ENCODE measurements at regions not wholly inside any gene's neighbourhood (a gene's known extent, or its start where the extent isn't known, plus 50 kb on each side); places are given as distances from the start of the nearest gene placed in this dataset.
A peak's percentile ranks its signal among the peaks of the same experiment; 100 is the strongest.

DNA sequence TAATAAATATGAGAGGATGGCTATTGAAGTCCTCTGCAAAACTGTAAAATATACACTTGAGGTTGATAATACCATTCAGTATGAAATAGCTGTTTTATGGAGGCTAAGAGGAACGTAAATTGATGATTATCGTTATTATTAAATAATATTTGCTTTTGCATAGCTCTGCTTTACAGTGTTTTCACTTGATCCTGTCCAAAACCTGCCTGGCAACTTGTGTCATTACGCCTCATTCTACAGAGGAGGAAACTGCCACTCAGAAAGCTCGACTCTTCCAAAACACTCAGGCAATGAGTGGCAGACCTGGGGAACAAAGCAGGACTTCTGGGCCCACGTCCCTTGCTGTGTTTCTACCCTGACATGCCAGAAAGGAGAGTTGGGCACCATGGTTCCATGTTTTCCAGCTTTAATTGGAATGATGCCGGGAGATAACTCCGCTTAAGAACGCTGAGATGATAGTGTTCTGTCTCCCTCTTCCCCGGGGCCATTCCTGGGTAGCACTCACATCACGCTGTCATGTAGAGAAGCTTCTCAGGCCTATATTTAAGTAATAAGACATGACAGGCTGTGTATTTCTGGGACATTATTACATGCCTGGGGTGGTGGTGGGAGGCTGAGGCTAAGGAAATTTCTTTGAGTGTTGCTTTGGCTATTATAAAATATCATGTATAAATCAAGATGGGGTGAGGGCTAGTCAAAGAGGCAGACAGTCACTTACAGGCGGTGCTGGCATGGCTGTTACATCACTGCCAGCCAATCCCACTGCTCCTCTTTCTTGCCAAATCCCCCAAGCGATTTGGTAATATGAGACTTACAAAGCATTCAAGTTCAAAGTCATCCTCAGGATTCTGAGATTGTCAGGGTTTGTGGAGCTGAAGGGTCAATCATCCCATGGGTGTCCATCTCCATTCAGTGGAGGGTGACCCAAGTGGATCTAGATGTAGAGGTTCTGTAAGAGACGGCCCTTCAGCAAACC lies 501.7 kb downstream of the INSC start:
- DNase-seq (ENCODE audit: low read depth, low spot score): no peak

- no peak for DNase-seq (ENCODE audit: low read depth, low spot score)
Measured at GRCh38 chr11:15617126-15617525, 502.4 kb downstream of the INSC start.

GRCh38 chr11:15618583-15619032 lies 503.9 kb downstream of the INSC start:
- DNase-seq (ENCODE audit: low read depth, low spot score): no peak

DNA sequence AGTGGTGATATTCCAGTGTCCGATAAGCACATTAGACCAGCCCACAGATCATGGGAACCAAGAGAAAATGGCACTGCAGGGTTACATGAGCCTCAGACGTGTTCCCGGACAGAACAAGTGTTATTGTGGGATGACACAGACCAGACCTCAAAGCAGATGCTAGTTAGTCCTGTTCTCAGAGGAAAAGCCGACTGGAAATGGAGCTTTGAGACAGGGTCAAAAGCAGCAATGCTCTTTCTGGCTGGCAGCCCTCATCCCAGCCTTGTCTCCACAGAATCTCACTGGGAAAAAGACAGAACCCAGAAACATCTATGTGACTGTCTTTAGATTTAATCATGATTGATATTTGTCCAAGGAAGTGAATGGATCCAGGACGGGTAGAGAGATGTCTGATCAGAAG lies 506.8 kb downstream of the INSC start:
- DNase-seq (ENCODE audit: low read depth, low spot score): no peak

DNA sequence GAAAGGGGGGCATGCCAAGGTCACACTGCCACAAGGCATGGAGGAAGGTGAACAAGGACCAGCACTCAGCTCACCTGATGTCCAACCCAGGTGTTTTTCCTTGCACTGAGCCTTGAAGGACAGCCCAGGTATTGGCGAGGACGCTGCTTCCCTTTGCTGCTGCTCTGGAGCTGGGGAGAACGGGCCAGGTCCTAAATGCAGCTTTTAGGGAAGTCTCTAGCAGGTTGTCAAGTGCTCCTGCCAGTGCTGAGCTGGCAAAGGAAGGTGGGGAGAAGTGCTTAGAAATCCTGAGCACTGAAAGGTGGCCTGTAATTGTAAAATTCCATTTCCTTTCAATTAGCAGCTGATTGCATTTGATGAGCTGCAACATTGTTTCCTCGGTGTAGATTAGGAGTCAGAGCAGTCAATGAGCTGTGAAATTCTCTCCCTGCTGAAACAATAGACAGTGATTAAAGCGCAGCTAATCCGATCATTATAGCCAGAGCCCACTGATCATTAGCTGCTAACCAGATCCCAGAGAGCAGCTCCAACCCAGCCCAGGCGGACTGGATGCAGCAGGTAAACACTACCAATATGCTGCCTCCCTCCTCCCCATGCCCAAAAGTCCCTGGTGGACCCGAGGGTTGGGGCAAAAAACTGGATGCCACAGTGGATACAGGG lies 507.6 kb downstream of the INSC start:
- DNase-seq (ENCODE audit: low read depth, low spot score): no peak

GRCh38 chr11:15624701-15625100 lies 510.0 kb downstream of the INSC start:
- no peak for DNase-seq (ENCODE audit: low read depth, low spot score)

DNA sequence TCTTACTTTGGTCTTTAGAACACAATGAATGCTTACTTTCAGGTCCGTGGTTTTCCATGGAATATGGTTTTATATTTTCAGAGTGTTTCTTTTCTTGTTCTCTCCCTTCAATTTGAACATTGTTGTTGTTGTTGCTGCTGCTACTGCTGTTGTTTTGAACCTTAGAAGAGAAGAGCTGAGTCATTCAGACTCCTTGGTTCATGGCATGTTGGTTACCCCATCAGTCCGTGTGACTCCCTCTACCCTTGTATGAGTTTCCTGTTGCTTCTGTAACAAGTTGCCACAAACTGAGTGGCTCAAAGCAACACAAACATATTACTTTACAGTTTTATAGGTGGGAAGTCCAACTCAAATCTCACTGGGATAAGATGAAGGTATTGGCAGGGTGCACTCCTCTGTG lies 511.0 kb downstream of the INSC start:
- no peak for DNase-seq (ENCODE audit: low read depth, low spot score)

DNA sequence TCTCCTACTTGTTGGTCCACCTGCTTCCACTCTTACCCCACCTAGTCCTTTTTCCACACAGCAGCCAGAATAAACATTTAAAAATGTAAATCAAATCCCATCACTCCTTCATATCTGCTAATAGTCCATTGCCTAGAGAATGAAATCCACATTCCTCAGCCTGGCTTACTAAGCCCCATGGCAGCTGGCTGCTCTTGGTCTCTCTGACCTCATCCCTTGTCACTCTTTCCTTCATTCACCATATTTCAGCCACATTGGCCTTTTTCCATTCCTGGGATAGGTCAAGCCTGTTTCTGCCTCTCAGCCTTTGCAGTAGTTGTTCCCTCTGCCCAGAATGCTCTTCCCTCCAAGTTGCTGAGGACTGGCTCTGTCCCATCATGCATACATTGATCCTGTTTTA lies 512.8 kb downstream of the INSC start:
- no peak for DNase-seq (ENCODE audit: low read depth, low spot score)

GRCh38 chr11:15629690-15630321 lies 515.1 kb downstream of the INSC start:
- DNase-seq (ENCODE audit: low read depth, low spot score): no peak

DNA sequence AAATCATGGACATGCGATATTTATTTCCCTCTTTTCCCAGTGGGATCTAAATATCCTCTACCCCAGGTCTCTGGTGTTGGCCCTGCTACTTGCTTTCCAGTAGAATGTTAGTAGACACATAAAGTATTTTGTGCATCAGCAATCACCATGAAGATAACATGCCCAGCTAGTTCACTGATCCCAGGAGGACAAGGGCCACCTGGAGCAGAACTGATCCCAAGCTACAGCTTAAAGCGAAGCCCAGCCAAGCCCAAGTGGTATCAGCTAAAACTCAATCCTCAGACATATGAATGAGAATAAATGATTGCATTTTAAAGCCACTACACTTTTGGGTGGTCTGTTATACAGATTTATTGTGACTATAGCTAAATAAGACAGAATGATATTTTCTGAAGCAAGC lies 516.2 kb downstream of the INSC start:
- no peak for DNase-seq (ENCODE audit: low read depth, low spot score)

- DNase-seq (ENCODE audit: low read depth, low spot score): no peak
Measured at GRCh38 chr11:15635521-15635920, 520.8 kb downstream of the INSC start.

DNA sequence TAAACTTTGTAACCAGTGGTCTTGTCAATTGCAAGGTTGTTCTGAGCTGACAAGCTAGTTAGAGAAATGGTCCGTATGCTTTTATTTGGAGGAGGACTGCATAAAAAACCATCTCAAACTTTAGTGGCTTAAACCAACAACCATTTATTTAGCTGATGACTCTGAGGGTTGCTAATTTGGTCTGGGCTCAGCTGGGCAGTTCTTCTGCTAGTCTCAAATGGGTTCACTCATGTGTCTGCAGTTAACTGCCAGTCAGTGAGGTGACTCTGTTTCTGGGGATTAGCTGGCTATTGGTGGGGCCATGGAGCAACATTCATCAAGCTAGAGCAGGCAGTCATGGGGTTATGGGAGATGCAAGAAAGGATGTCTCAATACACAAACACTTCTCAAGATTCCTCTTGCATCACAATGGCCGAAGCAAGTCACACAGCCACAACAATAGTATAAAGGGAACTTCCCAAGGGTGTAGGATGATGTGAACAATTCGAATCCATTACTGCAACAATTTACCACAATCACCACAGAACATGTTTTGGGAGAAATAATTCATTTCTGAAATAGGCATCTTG lies 521.9 kb downstream of the INSC start:
- no peak for DNase-seq (ENCODE audit: low read depth, low spot score)

- DNase-seq (ENCODE audit: low read depth, low spot score): no peak
Measured at GRCh38 chr11:15638386-15638787, 523.7 kb downstream of the INSC start.

DNA sequence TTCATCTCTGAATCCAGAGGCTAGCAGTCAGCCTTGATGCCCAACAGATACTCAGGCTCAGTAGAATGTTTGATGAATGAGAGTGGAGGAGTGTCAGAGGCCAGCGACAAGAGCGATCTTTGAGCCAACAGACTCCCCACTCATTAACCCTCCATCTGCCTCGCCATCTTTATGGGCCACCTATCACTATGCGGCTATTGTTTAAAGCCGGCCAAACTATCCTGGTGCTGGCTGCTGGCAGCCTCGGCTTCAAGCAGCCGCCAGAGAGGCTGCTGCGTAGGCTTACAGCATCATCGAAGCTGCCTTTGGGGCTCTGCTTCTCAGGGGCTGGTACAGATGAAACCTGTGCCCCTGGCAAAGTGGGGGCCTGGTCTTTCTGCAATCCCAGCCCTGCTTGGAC lies 525.6 kb downstream of the INSC start:
- DNase-seq (ENCODE audit: low read depth, low spot score): no peak

- DNase-seq (ENCODE audit: low read depth, low spot score): no peak
Measured at GRCh38 chr11:15641271-15642045, 526.7 kb downstream of the INSC start.

- no peak for DNase-seq (ENCODE audit: low read depth, low spot score)
Measured at GRCh38 chr11:15645201-15645600, 530.5 kb downstream of the INSC start.

DNA sequence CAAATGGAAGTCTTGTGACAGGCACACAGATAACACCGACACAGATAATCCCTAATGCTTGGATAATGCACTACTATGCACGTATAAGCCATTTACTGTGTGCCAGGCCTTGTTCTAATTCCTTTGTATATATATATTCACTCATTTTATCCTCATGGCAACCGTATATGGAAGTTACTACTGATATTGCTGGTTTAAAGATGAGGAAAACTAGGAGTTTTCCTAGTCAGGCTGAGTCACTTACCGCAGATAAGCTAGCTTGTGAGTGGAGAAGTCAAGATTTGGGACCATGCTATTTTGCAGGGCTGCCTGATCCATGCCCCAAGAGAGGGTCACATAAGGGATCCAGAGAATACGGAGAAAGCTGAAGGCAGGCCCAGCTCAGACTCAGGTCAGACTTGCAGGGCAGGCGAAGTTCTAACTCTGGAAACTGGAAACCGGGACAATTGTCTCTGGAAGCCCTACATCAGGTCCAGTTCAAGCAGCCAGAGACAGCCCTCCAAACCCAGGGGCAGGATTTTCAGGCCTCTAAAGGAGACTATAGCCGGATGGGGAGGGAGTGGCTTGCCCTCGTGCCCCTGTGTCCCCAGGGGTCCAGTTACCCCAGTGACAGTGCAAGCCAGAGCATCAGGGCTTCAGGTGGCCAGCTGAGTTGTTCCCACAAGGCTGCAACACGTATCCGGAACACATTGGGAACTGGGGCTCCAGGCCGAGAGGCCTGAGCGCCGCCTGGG lies 534.8 kb downstream of the INSC start:
- DNase-seq (ENCODE audit: low read depth, low spot score): no peak

GRCh38 chr11:15650105-15650938 lies 535.6 kb downstream of the INSC start:
- DNase-seq (ENCODE audit: low read depth, low spot score): peak; percentile 49

DNA sequence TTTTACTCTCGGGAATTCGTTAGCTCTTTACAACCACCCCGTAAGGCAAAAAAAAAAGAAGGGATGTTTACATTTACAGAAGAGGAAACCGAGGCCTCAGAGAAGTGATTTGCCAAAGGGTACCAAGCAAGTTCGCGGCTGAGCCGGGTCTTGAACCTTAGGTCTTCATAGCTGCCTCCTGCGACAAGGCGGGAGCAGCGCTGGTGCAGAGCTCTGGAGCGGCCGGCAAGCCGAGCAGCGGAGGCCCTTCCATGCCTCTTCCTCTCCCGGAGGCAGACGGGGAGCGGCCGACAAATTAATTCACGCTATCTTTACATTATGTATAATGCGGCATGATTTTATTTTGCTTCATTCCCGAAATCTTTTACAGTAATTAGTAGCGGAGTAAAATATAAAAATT lies 536.3 kb downstream of the INSC start:
- no peak for DNase-seq (ENCODE audit: low read depth, low spot score)

GRCh38 chr11:15651816-15652215 lies 537.1 kb downstream of the INSC start:
- DNase-seq (ENCODE audit: low read depth, low spot score): no peak
